HepG2 (cell line): ENCODE measurements at regions not wholly inside any gene's neighbourhood (a gene's known extent, or its start where the extent isn't known, plus 50 kb on each side); places are given as distances from the start of the nearest gene placed in this dataset.

Experiments used
- FOXC1 ChIP-seq: sonication (generic); formaldehyde crosslinking; IDR thresholded peaks from 2 replicates; pipeline ENCODE4 v1.8.0; 2022; ENCODE audit warnings: mild to moderate bottlenecking, missing genetic modification reagents, borderline replicate concordance
- FUBP1 ChIP-seq: sonication (generic); formaldehyde crosslinking; IDR thresholded peaks from 2 replicates; pipeline ENCODE4 v1.5.1; 2020; ENCODE audit warnings: missing genetic modification reagents, mild to moderate bottlenecking, borderline replicate concordance
- SYNCRIP ChIP-seq: fragments of 200-400 bp; formaldehyde crosslinking; IDR thresholded peaks from 2 replicates; pipeline ENCODE4 v1.6.1; 2018; ENCODE audit warnings: mild to moderate bottlenecking, low read depth, low read length; ENCODE audit not compliant: insufficient read depth
- XRCC5 ChIP-seq: fragments of 200-400 bp; formaldehyde crosslinking; optimal IDR thresholded peaks from 2 replicates; pipeline ENCODE3; 2017; ENCODE audit warnings: mild to moderate bottlenecking, low read length
- ZNF597 ChIP-seq: sonication (generic); formaldehyde crosslinking; IDR thresholded peaks from 2 replicates; pipeline ENCODE4 v1.5.0; 2020; ENCODE audit warnings: missing genetic modification reagents
- ZNF646 ChIP-seq: sonication (generic); formaldehyde crosslinking; IDR thresholded peaks from 2 replicates; pipeline ENCODE4 v1.9.0; 2021; ENCODE audit warnings: mild to moderate bottlenecking, missing genetic modification reagents

GRCh38 chr9:32875242-32875641 is 91.9 kb downstream of the TMEM215 start (continued):
- TF ChIP-seq FUBP1 (no peak), ZNF646 (CRISPR knock-in tag) (no peak), ZNF597 (CRISPR knock-in tag) (no peak), SYNCRIP (no peak), FOXC1 (CRISPR knock-in tag) (no peak), XRCC5 (no peak)
